GM18502 (cell line): ENCODE measurements at regions not wholly inside any gene's neighbourhood (a gene's known extent, or its start where the extent isn't known, plus 50 kb on each side); places are given as distances from the start of the nearest gene placed in this dataset.
"Not testable (repeated sequence)": the region's sequence is repeated elsewhere in the genome, so short reads cannot be mapped to it uniquely, and the experiment has no call there.

Source experiments
- ATAC-seq: cut with Tn5 transposase; IDR thresholded peaks from one replicate; pipeline ENCODE4 v1.9.1; 2021; ENCODE audit warnings: mild to moderate bottlenecking; ENCODE audit not compliant: unreplicated experiment, poor library complexity

DNA sequence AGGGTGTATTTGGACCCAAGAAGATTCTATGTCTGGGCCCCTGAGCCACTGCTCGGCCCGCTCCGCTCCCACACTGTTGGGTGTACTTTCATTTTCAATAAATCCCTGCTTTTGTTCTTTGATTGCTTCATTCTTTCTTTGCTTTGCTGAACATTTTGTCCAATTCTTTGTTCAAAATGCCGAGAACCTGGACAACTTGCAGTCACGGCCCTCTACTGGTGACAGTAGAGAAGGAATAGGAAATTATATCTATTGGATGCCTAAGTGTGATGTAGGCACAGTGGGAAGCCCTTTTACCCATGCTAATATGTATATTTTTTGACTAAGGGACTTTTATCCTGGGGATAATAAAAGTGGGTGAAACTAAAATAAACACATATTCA, 340.8 kb downstream of the LRRC3B start:
- ATAC-seq, result no peak

DNA sequence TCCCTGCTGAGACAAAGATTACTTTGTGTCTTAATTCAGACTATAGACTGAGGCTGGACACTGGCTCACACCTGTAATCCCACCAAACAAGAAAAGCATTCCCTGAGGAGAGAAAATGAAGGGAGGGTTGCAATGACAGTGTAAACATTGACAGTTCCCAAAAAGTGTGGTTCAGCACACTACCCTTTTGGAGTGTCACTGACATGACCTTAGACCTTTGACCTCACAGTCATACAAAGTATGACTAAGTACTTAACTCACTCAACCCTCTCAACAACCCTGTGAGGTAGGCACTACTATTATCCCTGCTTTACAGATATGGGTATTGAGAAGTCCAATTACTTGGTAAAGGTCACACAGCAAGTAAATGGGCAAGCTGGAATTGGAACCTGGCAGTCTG, 341.7 kb downstream of the LRRC3B start:
- no peak for ATAC-seq

DNA sequence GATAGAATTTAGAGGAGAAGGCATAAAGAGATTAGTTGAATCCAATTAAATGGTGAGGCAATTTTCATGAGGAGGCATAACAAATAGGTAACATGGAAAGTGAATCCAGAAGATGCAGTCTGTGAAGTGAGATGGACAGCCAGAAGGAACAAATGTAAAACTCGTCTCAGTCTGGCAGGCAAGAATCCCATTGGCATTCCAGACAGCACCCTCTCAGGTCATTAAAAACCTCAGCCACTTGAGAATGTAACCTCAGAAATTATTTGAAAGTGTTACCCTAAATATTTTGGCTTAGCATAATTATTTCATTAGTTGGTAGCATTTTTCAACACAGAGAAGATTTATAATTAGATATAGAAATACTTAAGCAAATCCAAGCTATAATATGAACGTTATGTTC, 342.3 kb downstream of the LRRC3B start:
- no peak for ATAC-seq

DNA sequence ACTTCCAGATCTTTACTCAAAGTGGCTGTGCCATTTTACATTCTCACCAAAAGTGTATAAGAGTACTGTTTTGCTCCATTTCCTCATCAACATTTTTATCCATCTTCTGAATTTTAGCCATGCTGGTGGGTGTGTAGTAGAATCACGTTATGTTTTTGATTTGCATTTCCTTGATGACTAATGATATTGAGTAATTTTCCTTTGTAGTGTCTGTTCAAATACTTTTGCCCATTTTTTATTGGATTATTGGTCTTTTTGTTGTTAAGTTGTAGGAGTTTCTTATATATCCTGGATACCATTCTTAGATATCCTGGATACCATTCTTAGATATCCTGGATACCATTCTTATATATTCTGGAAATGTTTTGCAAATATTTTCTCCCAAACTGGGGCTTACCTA, 344.9 kb downstream of the LRRC3B start:
- no peak for ATAC-seq

DNA sequence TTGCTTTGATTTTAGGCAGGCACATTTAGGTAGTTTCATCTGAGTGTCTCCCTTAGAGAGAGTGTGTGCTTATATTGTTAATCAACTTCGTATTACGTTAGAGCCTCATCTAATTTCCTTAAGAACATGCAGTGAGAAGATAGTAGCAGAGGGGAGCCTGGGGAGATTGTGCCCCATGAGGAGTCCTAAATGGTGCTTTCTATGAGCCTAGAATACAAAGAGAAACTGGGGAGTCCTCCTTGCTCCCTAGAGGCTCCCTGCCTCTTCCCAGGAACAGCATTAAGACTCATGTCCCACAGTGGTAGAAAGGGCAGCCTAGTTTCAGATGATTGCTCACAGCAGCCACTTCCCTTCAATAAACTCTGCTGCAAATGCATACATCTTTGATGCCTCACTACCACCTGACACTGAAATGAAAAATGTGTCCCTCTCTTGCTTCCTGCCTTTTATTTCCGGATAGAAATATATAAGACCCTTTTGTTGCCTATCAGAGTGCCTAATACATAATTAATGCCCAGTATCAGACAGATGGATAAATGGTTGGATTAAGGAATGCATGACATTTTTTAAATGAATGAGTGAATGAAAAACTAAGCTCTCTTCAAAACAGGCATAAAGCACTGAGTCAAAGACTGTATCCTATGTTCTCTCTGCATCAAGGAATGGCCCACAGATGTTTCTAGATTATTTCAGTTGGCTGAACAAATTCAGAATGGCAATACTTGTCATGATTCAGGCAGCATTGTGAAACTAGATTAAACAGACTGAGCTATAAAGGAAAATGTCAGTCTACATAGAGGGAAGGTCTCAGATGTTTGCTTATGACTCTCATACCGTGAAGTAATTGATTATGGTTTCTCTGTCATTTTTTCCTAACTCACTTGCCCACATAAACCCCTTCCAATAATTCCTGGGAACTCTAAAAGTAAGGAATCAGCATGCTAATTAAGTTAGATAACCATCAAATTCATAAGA, 362.1 kb downstream of the LRRC3B start:
- no peak for ATAC-seq

DNA sequence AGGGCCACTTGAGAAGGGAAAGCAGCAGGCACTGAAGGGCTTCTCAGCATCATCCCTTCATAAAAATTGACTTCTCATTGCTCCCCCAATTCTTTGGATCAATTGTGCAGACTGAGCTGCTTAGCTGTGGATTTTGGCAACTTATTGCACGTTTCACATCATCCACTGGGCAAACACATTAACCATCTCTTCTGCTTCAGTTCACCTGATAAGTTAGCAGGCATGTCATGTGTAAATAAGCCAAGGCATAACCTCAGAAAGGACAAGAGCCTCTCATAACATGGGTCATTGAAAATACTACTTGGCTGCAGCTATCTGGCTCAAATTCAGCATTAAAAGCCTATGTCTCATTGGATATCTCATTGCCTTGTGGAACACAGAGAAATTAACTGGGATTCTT, 366.5 kb downstream of the LRRC3B start:
- ATAC-seq, result no peak

DNA sequence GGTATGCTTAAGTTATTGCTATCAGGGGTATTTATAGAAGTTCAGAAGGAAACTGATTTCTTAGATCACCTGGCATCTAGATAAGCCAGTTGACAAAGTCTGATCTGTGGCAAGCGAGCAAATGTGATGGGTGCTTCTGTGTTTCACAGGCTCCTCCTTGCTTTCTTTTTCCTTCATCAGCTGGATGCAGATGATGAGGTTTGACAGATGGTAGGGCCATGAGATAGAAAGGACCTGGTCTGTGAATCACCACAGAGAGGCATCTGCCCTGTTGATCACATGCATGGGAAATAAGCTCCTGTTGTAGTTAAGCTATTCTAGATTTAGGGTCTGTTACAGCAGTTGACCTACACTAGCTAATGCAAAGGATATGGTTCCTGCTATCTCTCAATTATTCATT, 372.0 kb downstream of the NEK10 start:
- ATAC-seq, result no peak

DNA sequence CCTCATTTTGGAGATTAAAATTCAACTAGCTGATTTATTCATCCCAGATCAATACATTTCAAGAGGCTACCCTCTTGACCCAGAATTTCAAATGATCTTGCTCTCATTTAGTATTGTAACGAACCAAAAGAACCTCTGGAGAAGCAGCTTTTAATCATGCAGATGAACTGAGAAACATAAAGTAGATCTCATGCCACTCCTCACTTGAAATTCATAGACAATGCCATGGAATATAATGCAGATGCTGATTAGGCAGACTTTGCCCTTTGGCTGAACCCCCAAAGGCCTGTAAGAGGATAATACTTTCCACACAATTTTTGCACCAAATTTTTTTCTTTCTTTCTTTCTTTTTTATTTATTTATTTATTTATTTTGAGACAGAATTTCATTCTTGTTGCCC, 358.3 kb downstream of the NEK10 start:
- ATAC-seq, result no peak

DNA sequence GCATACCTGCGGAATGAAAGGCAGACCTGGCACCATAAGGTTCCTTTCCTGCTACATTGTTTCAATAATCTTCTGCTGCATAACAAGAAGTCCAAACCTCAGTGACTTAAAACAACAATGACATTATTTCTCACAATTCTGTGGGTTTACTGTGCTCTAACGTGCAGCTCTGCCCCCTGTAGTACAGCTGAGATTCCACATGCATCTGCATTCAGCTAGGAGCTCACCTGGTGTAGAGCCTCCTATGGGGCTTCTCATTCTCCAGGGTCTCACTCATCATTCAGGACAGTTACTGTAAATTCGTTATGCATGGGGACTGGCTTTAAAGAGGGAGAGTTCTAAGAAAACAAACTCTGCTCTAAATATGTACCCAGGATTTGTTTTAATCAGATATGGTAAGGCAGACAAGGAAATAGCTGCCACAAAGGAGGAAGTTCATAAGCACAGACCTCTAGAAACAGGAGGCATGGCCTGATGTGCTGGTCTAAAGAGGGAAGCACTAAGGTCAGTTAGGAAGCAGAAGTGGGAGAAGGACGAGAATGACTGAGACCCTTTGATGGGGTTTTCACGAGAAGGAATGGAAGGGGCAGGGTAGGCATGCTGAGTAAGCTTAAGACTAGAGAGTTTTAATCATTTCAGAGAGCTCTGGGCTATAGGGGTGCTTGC, 347.0 kb downstream of the NEK10 start:
- ATAC-seq, result no peak

DNA sequence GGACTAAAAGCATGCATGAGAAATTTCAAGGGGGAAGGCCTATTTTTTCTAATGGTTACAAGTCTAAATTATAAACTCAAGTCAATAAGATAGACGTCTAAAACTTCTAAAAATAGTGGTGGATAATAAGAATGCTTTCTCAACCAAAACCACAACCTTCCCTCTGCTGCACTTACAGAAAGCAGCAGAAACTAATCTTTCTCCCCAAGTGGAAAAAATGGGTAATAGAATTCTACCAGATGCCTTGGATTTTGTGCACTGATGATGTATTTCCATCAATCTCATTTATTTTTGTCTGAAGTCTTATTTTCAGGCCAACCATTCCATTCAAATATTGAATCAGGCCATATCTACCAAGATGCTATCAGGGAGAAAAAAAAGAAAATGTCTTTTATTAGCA, 344.7 kb downstream of the NEK10 start:
- ATAC-seq, result no peak

DNA sequence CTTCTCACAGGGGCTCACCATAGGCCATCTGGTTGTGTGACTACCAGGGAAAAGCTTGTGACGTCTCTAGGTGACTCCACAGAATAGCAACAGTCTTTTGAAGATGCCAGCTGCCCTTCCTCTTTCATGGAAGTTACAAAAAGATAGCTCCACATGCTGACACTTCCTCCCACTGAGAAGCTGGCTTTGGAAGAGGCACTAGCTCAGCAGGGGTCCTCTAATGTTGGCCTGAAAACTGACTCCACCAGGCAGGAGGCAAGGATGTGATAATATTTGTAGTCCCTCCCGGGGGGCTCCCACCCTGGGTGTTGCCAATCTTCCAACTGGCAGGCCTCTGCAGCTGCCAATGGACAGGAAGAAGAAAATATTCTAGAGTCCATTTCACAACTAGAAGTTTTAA, 343.5 kb downstream of the NEK10 start:
- ATAC-seq, result no peak

DNA sequence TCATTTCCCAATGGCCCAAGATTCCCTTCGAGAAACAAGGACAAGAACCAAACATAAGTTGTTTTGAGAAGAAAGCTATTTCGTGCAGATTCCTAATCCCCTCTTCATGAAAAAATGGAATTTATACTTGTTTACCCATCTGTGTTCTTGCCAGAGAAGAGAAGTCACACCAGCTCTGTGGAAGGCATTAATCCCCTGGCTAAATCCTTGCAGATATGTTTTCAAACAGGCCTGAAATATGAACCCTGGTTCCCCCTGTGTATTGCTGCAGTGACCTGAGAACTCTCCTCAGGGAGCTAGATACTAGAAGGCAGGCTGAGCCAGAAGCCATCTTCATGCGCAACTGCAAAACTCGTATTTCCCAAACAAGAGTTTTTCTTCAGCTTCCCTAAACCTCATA, 337.7 kb downstream of the NEK10 start:
- ATAC-seq, result no peak

DNA sequence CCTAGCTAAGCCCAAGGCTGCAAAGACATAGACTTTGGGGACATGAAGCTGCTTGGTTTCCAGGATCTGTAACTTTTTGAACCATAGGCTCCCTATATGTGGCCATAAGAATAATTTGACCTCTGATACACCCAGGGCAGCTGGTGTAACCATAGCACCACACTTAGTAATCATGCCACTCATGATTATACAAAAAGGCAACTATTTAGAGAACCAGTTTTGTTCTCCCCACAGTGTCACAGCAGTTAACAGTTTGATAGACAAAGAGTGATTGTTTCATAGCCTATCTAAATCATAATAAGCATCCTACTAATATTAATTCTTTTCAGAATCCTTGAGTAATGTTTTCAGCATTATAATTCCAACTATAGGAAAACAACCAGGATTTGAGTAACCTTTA, 334.9 kb downstream of the NEK10 start:
- no peak for ATAC-seq

DNA sequence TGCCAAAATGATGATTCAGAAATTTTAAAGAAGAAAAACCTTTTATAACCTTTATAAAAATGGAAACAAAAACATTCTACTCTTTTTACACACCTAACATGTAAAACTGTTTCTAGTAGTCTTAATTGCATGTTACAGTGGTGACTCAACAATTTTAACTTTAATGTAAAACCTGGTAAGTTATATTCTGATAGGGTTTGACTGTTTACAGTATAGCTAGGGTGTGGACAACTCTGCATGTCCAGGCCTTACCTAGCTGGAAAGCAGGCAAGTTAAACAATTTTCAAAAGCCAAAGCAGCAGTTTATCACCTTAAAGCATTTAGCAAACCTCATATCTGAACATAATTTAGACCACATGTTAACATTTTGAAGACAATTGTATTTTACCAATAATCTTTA, 328.5 kb downstream of the NEK10 start:
- no peak for ATAC-seq

DNA sequence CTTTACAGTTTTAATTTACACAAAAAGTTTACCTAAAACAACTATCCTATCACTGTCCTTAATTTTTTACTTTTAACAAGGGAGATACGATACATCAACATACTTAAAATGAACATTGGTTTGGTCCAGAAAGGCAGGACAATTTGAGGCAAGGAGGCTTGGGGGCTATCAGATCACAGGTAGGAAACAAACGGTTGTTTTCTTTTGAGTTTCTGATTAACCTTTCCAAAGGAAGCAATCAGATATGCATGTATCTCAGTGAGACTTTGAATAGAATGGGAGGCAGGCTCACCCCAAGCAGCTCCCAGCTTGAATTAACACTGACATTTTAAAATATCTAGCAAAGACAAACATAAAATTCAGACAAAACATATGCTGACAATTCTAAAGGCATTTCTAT, 326.6 kb downstream of the NEK10 start:
- ATAC-seq, result not testable (repeated sequence)

DNA sequence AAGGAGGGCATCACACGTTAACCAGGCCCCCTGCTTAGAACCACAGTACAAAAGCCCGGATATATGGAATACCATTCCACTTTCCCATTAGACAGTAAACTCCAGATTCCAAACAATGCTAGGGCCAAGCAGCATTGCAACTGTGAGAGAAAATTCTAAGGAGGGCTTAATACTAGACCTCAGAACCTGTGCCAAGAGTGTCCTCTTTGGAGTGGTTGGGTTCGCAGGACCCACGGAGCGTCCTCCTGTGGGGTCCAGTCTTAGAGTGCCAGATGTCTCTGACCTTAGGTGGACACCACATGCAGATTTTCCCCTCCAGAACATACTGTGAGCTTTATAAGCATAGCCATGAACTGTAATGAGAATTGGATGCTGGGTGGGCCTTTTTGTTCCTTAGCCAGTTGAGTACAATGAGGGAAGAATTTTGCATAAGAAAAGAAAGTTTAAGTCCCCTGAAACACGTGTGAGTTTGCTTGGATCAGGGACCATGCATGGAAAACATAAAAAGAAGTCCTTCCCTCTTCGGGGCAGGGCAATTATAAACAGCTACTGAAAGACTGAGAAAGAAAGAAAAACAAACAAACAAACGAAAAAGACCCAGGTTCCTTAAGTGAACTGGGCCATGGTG, 325.7 kb downstream of the NEK10 start:
- ATAC-seq, result no peak

DNA sequence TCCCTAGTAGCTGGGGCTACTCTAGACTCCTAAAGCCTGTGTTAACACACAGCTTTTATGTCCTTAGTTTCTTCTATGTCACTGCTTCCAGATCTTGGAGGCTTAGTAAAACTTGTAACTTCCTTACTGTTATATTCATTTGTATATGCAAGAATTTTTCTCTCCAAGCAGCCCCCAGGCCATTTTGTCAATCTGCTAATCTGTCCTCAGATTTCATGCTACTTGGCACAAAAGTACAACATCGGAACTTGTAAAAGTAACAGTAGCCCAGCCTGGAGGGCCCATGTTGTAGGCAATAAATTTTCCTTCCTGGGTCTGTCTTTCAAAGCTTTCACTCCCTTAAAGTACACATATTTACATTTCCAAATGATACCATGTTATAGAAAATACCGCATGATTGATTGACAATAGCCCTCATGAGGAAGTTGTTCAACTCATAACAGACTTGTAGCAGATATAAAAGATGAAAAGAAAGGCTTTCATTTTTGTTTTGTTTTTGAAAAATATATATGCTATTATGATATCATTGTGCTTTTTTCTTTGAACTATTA, 324.2 kb downstream of the NEK10 start:
- ATAC-seq, result no peak

DNA sequence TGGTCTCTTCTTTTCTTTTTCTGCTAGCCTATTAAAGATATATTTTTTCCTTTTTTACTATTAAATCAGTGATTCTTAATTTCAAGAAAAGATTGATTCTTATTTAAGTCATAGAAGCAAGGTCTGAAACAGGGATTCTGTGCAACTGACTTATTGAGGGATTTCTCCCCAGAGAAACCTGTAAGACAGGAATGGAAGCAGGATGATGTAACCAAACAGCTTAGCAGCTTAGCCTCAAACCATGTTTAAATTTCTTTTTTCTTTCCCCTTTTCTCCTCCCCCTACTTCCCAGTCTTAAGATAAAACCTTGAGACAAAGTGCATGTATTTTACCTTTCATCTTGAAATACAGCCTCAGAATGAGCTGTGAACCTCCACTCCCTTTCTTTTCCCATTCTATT, 322.8 kb downstream of the NEK10 start:
- ATAC-seq, result no peak

DNA sequence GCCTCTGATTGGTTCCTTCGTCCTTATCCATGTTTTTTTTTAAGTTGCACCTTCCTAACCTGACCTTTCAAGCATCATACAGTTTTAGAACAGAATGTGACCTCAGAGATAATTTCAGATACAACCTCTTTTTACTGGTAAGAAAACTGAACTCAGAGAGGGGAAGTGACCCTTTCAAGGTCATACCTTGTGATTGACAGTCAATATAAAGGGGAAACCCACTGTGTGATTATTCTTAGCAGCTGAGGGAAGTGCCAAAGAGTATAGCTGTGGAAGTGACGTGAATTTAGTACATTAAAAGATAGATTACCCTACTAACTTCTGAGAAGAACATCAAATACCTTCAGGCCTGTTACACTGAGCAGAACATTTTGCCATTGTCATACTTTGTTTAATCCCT, 319.4 kb downstream of the NEK10 start:
- ATAC-seq, result no peak

DNA sequence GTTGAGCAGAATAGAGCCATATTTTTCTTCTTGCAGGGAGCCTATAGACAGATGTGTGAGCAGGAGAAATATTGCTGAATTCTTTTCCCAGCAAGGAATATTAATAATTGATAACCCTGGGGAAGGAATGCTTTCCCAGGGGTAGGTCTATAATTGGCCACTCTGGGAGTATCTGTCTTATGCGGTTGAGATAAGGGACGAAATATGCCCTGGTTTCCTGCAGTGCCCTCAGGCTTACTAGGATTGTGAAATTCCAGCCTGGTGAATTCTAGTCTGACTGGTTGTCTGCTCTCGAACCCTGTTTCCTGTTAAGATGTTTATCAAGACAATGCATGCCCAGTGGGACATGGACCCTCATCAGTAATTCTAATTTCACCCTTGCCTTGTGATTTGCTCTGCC, 317.7 kb downstream of the NEK10 start:
- not testable (repeated sequence) for ATAC-seq

DNA sequence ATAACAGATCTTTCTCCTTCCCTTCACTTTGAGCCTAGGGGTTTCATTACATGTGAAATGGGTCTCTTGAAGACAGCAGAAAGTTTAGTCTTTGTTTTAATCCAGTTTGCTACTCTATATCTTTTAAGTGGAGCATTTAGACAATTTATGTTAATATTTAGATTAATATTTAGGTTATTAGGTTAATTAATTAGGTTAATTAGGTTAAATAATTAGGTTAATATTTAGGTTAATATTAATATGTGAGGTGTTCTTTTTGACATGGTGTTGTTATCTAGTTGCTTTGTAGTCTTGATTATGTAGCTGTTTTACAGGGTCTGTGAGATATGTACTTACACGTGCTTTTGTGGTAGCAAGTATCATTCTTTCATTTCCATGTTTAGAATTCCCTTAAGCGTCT, 312.9 kb downstream of the NEK10 start:
- ATAC-seq, result no peak
